ENCODE measurements at regions not wholly inside any gene's neighbourhood (a gene's known extent, or its start where the extent isn't known, plus 50 kb on each side); places are given as distances from the start of the nearest gene placed in this dataset.

DNA sequence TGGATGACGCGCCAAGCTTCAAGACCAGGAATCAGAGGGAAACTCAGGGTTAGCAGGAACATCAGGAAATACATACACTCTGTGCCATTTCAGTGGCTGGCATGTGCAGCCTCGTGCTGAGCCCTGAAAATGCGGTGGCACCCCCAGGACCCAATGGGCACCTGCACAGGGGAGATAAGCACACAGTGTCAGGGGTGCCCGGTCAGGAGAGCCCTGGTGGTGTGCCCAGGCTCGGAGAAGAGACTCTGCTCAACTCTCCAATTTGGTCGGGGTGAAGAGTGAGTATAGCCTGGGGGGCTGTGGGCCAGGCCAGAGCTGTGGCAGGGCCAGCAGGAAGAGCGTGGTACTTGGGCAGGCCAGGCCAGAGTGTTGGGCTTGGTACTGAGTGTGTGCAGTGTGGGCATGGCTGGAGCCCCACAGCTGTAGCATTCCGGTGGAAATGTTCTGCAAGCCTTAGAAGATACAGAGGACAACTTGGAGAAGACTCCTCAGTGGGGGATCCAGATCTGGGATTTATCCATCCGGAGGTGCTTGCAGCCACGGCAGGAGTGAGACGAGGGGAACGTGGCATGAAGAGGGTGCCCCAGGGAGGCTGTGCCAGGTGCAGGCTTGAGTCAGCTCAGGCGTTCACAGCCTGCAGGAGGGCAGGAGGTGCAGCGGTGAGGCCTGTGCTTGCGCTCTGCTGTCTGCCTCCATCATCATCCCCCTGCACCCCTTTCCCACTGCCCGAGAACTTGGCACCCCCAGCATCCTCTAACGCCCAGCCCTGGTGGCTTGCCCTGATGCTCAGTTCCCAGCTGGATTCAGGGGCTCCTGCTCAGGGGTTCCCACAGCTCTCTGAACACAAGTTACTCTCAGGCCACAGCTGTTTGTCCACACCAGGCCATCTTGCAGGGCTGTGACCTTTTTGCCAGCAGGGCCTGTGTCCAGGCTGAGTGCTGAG lies 451.7 kb upstream of the HS6ST1 start:
- no peak for DNase-seq

DNA sequence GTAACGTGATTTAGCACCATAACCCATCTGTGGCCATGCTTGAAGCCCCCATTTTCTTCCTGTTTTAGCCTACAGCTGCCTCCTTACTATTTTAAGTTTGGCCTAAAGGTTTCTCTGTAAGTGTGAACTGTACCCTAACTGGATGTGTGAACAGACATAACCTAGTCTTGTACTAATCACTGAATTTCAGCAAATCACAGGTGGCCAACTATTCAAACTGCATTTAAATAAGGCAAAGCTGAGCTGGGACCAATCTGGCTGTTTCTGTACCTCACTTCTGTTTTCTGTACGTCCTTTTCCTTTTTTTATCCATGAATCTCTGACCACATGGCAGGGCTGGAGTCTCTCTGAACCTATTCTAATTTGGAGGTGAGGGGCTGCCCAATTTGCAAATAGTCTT lies 452.7 kb upstream of the HS6ST1 start:
- no peak for DNase-seq

DNA sequence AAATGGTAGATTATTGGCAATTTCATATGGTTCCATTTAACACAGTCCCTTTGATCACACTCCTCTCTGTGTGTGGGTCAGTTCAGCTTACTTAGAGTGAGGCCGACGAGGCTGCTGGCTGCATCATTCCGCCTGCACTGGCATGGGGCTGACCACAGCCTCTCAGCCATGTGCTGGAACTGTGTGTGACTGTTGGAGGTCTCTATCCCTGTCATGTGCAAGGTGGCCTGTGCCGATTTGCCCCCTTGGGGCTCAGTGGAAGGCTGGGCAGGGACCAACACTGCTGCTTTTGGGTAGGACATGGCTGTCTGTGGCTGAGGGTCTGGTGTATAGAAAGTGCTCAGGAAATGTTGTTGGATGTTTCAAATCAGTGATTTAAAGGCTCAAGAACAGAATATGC lies 454.0 kb upstream of the HS6ST1 start:
- DNase-seq: no peak

DNA sequence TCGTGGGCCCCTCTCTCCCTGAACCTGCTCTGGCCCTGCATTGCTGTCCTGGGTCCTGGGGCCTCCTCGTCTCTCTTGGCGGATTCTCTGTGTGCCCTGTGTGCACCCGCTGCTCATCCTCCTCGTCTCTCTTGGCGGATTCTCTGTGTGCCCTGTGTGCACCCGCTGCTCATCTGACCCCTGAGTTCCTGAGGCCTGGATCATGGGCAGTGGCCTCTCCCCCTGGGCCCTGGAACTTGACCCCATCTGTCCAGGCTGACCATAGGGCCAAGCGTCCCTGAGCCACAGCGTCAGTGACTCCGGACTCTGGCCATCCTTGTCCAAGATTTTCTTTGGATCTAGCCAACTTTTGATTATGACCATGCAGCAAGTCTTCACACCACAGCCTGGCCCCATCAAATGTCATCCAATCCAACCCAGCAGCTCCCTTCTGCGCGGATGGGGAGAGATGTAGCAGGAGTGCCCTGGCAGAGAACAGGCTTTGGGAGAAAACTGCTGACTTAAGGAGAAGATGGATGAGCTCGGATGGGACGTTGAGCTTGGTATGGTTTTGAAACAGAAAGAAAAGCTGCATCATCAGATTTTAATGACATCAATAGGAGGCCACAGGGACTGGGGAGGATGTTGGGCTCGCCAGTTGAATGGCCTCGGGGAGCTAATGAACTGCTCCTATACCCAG lies 455.1 kb upstream of the HS6ST1 start:
- no peak for DNase-seq

- no peak for DNase-seq
Observed at GRCh38 chr2:128774320-128775216, 455.9 kb upstream of the HS6ST1 start.

- no peak for DNase-seq
Observed at GRCh38 chr2:128775217-128775913, 456.7 kb upstream of the HS6ST1 start.

- no peak for DNase-seq
Observed at GRCh38 chr2:128775914-128776285, 457.2 kb upstream of the HS6ST1 start.

GRCh38 chr2:128776461-128777195 lies 458.0 kb upstream of the HS6ST1 start:
- no peak for DNase-seq

DNA sequence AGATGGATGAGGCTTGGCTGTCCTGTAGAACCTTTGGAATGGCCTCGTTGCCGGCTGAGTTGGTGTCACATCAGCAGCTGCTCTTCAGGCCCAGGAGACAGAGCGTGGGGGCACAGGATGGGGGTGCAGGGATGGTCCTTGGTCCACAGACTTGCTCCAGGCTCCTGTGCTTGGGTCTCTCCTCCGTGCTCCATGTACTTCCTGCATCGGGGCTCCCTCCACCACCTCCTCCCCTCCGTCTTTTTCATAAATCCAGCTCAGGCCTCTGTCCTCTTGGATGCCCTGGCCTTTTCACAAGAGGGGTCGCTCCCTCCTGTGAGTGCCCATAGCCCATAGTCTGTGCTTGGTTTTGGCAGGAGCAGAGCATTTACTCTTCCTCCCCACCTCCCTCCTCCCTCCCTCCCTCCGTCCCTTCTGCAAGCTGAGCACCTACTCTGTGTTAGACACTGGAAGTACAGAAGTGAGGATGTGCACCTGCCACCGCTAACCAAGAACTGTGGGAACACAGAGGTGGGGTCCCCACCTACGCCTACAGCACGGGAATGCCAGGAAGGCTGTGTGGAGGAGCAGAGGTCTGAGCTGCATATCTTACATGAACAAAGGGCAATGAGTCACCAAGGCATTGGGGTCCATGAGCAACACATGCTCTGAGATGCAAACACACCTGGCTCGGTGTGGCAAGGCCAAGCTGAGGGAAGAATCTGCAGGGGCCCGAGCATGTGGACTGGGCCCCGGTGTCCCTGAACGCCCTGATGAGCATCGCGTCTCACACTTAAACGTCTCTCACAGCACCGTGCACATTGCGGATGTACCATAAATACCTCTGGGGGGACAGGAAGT lies 458.7 kb upstream of the HS6ST1 start:
- DNase-seq: no peak

DNA sequence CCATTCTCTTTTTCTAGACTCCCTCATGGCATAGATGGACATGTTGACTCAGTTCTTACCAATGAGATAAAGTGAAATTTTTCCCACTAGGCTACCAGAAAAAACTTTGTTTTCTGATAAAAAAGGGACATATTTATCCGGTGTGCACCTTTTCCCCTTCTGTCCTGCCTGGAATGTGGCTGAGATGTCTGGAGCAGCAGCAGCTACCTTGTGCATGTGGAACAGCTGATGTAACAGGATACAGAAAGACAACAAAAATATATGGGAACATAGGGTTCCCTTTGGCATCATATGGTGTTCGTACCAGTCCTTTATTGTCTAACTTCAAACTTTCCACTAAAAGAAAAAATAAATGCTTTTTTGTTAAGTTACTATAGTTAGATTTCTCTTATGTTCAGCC lies 460.2 kb upstream of the HS6ST1 start:
- no peak for DNase-seq

DNA sequence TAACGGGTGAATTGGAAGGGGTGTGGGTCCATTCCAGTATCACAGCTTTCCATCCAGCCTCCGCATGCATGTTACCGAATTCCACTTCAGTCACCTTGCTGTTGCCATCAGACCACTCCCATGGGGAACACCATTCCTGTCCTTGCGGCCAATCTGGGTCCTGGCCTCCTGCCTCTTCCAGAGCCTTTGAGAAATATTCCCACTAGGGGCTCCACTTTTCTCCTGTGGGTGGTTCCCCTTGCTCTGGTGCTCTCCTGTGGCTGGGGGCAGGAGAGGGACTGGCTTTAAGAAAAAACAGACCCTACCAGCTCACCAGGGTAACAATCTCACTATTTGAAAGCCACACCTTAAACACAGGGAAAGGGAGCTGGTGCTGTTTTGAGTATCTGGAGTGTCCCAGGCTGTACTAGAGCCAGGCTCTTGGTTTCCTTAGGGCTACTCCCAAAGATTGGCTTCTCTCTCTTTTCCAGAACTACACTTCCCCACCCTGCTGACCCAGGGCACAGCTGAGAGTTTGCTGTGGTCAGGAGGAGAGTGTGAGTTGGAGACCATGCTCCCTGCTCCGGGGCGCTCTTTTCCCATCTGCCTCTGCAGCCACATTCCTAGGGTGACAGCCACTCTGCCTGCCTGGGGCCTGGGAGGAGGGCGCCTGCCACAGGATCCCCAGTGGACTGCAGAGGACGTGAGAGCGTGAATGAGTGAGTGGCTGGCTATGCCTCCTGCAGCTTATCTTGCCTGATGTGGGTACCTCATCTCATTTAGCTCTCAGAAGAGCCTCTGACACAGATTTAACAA lies 460.8 kb upstream of the HS6ST1 start:
- DNase-seq: no peak

- no peak for DNase-seq
Observed at GRCh38 chr2:128780434-128781080, 461.9 kb upstream of the HS6ST1 start.

GRCh38 chr2:128781166-128781565 lies 462.5 kb upstream of the HS6ST1 start:
- DNase-seq: no peak

DNA sequence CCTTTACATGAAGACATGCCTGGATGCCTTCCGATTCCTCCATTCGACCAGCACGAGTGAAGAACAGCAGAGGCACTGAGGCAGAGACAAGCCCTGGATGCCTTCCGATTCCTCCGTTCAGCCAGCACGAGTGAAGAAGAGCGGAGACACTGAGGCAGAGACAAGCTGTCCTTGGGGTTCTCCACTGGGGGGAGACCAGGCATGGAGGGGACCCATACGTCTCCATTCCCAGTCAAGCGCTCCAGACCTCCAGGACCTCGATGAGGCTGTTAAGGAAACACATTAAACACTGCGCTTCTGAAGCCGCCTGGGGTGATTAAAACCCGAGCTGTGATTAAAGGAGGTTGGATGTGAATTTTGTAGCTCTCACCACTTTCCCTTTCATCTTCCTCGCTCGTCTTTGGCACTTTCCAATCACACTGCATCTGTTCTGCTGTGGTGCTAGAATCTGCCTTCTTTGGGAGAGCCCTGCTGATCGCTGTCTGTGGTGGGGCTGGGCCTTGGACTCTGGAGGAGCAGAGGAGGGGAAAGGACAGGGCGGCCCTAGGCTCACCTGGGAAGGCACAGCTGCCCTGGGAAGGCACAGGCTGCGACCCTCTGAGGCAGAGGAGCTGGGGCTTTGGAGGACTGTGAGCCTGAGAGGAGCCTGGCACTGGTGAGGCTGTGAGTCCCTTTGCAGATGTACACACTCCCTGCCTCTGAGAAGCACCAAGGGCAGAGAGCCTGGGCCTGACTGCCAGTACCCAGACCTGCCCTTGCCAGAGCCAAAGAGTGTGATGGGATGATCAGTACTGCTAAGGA lies 463.1 kb upstream of the HS6ST1 start:
- no peak for DNase-seq

- DNase-seq: no peak
Observed at GRCh38 chr2:128782411-128783192, 463.9 kb upstream of the HS6ST1 start.

DNA sequence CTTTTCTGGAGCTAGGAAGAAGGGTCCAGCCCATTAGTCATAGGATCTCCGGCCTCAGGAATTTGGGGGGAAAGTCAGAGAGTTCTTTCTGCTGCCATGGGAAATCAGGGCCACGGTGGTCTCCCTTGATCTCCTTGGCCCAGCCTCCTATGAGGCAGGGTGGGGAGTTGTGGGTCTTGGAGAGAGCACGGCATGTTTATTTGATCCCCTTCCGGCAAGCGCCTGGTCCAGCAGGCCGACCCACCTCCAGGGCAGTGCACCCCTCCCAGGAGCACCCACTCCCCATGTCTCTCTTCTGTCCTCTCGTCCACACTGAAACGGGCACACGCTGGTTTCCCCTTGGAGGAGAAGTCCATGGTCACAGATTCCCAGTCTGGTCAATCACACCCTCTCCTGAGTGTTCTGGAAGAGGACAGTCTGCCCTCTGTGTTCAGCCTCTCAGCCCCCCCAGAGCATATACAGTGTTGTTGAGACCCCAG lies 464.6 kb upstream of the HS6ST1 start:
- no peak for DNase-seq

DNA sequence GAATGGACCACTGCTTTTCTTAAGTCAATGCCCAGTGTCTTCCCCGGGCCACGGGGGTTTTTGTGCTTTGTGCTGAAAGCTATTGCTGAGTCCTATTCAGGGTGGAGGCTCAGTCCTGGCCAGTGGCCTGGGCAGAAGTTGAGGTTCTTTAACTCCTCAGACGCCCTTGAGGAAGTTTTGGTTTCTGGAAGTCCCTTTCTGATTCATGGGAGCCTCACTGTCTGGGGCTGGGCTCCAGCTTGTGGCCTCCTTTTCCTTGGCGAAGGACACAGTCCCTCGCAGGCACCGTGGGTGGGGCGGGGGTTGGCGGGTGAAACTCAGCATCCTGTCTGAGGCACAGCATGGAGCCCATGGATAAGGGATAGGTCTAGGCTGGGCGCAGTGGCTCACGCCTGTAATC lies 465.2 kb upstream of the HS6ST1 start:
- DNase-seq: no peak
